GM21576 (cell line): ENCODE measurements at regions not wholly inside any gene's neighbourhood (a gene's known extent, or its start where the extent isn't known, plus 50 kb on each side); places are given as distances from the start of the nearest gene placed in this dataset.
A peak's percentile ranks its signal among the peaks of the same experiment; 100 is the strongest.

Source experiments
- ATAC-seq: cut with Tn5 transposase; IDR thresholded peaks from one replicate; pipeline ENCODE4 v1.9.1; 2021; ENCODE audit warnings: mild to moderate bottlenecking, moderate library complexity; ENCODE audit not compliant: unreplicated experiment

DNA sequence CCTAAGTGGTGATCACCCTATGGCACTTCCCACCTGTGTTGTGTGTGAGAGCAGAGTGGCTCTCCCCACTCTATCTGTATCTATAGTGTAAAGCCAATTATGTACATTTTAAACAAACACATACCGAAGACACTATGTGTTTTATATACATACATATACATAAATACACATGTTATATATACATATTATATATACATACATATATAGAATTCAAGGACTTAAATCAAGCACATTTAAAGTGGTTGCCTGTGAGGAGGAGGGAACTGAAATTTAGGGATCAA lies 246.6 kb downstream of the LY86 start:
- ATAC-seq, result no peak

DNA sequence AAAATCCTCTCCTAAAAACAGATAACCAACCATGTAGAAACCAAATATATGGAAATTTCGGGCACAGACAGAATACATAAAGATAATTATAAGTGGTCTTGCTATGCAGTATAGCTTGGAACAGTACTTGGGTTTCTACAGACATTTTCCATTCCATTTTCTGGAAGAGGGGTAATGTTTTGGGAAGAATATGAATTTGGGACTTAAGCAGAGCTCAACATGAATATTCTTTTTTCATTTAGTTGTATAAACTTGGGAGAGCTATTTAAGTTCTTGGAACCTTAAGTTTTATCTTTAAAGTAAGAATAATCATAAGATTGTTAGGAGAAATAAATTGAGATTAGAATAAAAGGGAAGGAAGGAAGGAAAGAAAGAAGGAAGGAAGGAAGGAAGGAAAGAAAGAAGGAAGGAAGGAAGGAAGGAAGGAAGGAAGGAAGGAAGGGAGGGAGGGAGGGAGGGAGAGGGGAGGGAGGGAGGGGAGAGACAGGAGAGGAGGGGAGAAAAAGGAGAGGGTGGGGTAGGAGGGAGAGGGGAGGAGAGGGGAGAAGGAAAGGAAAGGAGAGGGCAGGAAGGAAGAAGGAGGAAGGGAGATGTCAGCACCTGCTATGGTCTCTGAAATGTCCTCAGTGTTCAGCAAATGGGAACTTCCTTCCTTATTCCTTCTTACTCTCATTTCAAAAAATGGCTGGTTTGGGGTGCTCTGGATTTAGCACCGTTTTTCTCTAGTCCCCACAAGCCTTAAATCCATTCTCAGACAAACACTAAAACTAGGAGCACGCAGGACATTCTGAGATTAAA lies 248.3 kb downstream of the LY86 start:
- ATAC-seq, result no peak

DNA sequence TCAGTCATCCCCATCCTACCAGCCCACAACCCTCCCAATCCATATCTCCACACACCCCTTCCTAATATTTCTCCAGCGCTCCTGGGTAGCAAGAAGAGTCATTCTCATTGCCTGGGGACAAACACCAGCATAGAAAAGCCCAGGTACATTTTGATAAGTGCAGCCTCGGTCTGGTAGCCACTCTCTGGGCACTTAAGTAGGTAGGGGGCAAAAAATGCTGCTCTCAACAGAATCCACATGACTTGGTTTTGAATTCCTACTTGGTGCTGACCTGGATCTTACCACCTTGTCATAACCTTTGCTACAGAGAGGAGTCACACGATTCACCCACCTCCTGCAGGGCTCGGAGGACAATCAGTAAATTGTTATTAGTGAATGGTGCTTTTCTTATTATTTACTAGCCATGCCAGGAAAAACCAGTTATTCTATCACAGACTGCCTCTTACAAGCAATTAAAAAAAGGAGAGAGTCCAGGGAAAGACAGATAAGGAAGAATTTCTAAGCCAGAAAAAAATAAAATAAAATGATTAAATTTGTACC lies 249.1 kb downstream of the LY86 start:
- no peak for ATAC-seq

DNA sequence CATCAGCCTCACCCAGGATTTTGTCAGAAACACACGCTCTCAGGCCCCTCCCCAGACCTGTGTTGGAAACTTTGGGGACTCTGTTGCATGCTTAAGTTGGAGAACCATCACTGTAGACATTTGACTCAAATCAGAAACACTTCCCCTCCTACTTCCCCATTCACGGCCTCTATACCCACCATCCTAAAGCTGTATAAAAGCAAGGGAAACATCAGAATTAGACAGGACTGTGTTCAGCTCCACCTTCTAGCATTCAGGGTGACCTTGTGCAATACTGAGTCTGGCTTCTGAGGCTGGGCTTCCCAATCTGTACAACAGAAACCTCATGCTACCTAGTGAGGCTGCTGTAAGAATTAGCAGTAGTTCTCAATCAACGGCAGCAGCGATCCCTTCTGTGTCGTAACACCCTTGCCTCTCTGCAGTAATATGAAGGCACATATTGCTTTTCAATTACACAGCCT lies 252.3 kb downstream of the LY86 start:
- ATAC-seq, result peak; percentile 78

DNA sequence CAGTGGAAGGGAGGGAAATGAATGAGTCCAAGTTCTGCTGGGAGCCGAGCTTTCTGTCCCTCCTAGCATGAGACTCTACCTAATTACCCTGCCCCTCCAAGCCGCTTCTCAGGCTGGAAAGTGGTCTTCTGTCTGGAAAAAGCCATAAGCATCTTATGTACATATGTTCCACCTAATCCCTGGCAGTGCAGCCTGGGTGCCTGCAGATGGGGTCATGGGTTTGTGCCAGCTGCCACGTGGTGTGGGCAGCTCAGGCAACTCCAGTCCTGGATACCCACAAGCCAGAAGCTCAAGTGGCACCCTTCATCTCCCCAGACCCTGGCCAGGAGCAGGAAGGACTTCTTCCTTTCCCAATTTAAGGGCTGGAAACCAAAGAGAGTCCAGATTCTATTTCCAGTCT lies 253.1 kb downstream of the LY86 start:
- ATAC-seq, result no peak

DNA sequence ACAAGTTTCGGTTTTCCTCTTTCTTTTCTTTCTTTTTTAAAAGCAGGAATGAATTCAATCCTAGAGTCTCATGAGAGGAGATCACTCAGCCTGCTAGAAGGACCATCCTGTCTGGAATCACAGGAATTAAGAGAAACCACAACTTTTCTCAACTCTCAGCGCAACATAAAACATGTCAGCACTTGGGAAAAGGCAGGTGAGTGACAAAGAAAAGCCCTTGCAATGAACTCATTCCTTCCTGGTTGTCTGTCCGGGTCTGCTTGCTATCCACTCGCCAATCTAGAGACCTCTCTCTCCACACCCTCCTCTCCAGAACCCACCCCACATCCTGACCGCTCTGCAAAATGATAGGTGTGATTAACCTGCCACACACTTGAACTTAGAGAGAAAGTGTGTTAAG lies 253.8 kb downstream of the LY86 start:
- no peak for ATAC-seq

DNA sequence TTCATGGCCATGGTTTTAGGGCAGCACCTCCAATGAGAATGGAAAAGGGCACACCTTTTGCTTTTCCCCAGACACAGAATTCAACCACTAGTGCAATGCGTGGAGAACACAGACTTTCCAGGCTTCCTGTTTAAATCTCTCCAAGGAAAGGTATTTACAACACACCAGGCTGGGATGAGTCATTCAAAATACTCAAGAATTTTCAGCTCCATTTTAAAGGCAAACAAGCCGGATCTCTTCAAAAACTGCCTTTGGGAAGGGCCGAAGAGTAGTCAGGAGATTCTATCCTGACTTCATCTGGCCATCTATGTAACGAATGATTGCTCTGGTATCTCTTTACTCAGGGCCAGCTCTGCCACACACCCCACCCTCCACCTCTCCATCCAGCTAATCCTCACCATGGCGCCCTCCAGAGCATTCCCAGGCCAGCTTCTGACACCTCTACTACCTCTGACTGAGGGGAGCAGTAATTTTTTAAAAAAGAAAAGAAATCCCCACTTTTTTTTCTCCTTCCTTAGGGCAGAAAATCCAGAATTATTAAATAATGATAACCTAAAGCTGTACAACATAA lies 254.6 kb downstream of the LY86 start:
- ATAC-seq, result no peak

DNA sequence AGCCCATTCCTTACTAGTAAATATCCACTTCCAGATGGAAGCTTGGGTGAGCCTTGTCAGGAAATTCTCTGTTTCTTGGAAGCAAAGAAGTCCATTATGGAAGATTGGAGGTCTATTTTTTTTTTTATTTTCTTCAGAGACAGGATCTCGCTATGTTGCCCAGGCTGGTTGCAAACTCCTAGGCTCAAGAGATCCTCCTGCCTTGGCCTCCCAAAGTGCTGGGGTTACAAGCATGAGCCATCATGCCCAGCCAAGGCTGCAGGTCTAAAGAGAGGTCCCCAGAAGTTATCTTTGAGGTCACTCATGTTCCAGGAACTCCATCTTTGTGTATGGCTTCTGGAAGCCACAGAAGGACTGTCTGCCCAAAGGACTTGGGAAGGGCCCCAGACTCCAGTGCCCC lies 255.3 kb downstream of the LY86 start:
- ATAC-seq, result no peak

DNA sequence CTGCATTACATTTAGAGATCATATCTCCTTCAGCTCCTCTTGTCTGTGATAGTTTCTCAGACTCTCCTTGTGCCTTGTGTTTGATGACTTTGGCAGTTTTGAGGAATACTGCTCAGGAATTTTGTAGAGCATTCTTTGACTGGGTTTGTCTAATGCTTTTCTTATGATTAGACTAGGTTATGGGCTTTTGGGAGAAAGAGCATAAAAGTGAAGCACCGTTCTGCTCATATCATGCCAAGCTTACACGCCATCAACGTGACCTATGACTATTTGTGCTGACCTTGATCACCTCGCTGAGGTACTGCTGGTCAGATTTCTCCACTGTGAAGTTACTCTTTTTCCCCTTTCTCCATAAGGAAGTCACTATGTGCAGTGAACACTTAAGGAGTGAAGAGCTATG lies 256.0 kb downstream of the LY86 start:
- no peak for ATAC-seq

DNA sequence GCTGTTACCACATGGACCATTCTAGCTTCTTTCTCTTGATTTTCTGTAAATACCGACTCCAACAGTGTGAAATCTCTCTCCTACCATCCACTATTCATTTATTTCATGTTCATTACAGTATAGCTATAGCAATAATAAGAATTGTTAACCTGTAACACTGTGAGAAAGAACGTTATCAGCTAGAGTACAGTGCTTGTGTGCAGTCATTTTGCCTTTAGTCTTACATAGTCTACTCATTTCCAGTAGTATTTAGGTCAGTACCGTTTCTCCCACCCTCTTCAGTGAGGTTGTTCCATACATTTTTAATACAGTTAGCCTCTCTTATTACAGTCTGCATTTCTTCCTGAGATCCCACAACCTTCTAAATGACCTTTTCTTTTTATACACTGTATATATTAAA lies 257.1 kb downstream of the LY86 start:
- ATAC-seq, result no peak

DNA sequence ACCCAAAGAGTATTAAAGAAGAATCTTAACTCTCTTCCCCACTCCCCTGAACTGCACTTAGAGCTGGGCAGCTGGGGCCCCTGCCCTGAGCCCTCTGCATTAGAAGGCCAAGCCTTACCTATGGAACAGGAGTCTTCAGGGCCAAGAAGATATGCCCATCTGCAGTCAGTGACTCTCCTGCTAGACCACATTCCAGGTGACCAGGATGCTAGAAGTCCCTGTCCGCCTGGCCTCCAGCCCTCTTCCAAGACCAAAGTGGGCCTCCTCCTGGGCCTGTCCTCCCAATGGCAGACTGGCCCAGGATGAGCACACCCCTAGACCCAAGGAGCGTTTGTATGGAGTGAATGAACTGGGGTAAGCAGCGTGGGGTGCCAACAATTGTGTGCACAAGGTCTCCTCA lies 259.1 kb downstream of the LY86 start:
- ATAC-seq, result no peak

DNA sequence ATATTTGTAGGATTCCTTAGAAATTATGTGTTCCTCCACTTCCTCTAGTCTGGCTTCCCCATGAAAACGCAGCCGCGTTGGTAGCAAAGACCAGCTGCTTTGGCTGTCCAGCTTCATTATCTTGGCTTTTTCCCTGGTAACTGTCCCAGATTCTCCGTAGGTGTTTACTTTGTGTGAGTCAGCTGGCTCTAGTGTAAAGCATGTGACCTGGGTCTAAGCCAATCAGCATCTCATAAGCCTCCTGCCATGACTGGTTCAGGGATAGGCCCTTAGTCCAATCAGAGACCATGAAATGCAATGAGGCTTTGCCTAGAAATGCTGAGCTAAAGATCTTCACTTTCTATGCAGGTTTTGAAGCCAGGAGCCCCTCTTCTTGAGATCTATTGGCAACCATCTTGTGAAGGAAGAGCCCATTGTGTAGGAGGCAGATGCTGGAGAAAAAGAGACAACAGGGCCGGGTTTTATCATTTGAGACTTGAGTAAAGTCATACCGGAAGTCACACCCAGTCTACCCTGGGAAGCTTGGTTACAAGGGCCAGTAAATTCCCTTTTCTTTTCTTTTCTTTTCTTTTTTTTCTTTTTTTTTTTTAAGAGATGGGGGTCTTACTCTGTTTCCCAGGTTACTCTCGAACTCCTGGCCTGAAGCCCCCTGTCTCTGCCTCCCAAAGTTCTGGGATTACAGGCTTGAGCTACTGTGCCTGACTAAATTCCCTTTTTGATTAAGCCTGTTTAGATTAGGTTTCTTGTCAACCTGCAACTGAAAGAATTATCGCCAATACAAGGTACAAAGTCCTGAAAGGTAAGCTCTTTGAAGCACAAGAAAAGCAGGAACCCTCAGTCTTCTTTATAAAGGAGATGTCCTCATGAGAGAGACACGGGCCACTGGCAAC lies 256.5 kb upstream of the RREB1 start:
- ATAC-seq, result no peak

DNA sequence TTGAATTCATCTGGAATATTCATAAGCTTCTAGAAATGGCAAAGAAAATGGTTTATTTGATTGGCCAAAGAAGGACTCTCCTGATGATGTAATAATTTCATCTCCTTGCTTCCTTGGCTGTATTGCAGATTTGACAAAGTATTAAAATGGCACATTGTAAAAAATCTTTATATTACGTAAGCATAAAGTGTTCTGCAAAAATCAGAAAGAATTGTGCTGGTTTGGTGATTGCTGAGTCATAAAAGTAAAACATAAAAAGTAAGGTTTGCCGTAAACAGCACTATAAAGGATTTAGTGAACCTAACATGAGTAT lies 255.9 kb upstream of the RREB1 start:
- no peak for ATAC-seq

DNA sequence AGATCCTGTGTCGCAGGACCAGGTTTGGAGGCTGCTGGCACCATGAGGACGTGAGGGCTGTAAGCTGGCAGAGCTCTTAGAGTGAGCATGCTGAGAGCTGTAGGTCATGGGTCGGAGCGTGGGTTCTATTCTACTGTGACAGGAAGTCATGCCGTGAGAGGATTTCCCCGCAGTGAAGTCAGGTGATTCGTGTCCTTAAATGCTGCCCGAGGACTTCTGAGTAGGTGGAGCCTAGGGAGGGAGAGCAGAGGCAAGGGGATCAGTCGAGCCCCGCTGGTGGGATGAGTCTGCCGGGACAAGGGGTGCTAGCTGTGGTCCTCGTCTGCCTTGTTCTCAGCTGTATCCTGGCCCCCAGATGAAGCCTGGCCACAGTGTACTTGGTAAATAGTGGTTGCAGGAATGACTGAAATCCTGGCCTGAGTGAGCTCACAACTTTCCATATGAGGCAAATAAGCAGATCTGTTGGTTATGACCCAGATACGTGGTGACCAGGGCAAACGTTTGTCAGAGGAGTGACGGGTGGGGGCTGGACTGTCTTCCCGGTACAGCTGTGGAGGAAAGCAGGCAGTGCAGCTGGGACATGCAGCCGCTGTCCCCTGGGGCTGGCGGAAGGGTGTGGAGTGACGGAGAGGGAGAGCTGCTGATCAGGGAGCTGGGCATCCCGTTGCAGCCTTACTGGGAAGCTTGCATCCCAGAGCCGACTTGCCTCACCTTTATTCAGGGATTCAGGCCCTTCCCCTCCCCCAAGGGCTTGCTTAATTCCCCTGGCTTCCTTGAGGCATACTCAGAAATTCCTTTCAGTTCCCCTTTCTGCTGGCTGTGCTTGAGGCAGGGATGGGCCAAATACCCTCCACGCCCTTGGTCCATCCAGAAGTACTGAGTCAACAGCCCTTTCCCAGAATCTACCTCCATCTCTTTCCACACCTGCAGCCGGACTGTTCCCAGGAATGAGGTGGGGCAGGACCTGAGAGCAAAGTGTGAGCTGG lies 250.9 kb upstream of the RREB1 start:
- ATAC-seq, result peak; percentile 84

DNA sequence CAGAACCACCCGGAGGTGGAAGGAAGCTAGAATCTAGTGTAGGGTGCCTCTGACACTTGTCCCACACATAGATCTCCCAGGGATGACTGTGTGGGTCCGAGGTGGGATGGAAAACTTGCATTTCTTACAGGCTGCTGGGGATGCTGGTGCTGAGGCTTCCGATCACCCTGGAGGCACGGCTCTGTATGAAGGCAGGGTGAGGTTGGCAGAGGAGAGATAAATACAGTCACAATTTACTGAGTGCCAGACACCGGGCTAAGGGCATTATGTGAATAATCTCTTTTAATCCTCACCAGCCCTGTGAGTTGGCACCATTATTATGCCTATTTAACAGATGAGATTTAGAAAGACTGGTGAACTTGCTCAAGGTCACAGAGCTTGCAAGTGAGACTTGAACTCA lies 250.2 kb upstream of the RREB1 start:
- ATAC-seq, result no peak

DNA sequence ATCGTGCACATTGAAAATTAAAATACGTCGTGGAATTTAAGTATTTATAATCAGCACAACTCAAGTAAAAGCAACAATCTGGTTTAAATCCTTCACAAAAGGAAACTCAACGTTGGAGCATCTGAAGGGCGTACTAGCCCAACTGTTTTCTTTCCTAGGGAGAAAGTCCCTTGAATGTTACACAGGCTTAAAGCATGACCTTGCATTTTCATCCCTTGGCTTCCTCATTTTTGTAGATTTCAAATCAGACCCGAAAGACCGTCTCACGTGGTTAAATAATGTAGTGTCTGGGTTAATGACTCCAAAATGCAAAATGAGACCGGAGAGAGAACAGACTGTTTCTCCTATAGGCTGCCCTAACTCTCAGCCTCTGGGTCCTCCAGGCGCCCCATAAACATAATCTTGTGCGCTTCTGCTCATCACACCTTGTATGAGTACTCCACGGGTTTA lies 249.2 kb upstream of the RREB1 start:
- no peak for ATAC-seq

DNA sequence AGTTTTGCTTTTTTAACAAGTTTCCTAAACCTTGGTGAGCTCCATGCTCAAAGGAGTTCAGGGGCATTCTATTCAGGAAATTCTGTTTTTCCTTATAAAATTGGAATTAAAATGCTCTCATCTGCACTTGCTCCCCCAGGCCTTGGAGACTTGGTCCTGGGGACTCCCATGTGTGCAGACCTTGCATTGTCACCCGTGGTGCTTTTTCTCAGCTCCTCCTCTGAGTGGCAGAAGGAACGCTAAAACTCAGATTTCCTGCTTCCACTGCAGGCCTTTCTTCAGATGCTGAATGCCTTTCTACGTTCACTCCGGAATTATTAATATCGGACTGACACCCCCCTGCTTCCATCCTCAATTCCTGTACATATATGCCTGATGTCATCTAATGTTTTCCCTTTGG lies 248.7 kb upstream of the RREB1 start:
- ATAC-seq, result no peak

DNA sequence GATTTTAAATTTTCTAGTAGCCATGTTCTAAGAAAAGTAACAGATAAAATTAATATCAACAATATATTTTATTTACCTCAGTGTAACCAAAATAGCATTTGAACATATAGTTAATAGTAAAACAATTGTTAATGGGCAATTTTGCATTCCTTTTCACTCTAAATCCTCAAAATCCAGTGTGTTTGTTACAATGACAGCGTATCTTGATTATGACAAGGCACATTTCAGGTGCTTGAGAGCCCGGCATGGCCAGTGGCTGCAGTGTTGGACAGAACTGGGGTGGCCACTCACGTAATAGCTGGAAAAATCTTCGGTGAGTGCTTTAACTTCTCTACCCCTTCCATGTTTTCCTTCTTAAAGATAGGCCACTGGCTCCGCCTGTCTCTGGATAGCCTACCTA lies 248.0 kb upstream of the RREB1 start:
- no peak for ATAC-seq

DNA sequence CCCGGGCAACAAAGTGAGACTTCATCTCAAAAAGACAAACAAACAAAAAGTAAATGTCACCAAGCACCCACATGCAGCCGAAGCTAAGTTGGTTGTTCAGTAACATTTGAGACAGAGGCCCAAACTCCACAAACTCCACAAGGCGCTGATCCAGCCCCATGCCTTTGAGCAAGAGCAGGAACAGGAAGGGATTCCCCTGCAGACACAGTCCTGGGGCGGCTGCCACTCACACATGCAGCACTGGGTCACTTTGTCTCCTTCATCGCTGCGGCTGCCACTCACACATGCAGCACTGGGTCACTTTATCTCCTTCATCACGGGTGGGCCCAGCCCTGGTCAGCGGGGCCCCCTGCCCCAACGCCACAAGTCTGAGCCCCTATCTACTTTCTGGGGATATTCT lies 246.9 kb upstream of the RREB1 start:
- ATAC-seq, result no peak

DNA sequence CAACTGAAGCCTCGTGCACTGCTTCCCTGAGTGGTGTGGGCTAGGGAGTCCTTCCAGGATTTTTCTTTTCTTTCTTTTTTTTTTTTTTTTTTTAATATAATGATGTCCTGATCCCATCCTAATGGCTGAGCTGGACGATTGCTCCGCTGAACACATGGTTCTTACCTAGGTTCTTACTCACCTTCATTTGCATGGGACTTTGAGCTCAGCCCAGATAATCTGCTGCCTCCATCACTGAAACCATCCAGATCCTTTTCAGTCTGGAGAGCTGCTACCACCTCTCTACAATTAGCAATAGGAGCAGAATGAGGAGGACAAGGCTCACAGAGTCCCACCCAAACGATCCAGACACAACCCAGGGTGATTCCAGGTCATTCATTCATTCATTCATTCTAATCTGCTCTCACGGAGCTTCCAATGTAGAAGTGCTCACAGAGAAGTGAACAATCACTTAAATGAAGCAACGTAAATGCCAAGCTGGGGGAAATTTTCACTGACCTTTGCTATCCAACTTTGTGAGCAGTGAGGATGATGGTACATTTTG lies 246.3 kb upstream of the RREB1 start:
- ATAC-seq, result no peak
